ENCODE measurements at regions not wholly inside any gene's neighbourhood (a gene's known extent, or its start where the extent isn't known, plus 50 kb on each side); places are given as distances from the start of the nearest gene placed in this dataset.
A peak's percentile ranks its signal among the peaks of the same experiment; 100 is the strongest.

- no peaks in the 10 kb centered on the region for H3F3A ChIP-seq (ENCODE audit: insufficient read depth, low read length)
- H3K27ac ChIP-seq (ENCODE audit: low read depth, low read length, poor library complexity, severe bottlenecking), result no peak overlapping the region
- TF ChIP-seq EZH2 (IDR thresholded peaks at IDR 0.05; ENCODE audit: borderline replicate concordance, low read length), result no peak
- no peak for TF ChIP-seq CTCF (IDR thresholded peaks at IDR 0.05; ENCODE audit: low read length)
- no peak overlapping the region for H3K4me2 ChIP-seq (ENCODE audit: low read length)
- H3K27me3 ChIP-seq (ENCODE audit: insufficient read depth, low read length), result no peaks in the 10 kb centered on the region
- no peak overlapping the region for H3K4me3 ChIP-seq (ENCODE audit: low read depth, low read length, poor library complexity, severe bottlenecking)
- H3K9me2 ChIP-seq (ENCODE audit: low read depth, low read length), result no peaks in the 10 kb centered on the region
- no peaks in the 10 kb centered on the region for H3K36me3 ChIP-seq (ENCODE audit: insufficient read depth, low read length)
- no peak overlapping the region for H2AFZ ChIP-seq (ENCODE audit: low read length)
- H3K9ac ChIP-seq (ENCODE audit: low read length), result no peak overlapping the region
- no peaks in the 10 kb centered on the region for H3K79me2 ChIP-seq (ENCODE audit: insufficient read depth, low read length)
- no peaks in the 10 kb centered on the region for H3K9me3 ChIP-seq (ENCODE audit: low read length)
- peaks cover 3% of the 10 kb centered on the region for H3K4me1 ChIP-seq (ENCODE audit: insufficient read depth, low read length, severe bottlenecking)
- no peaks in the 10 kb centered on the region for H4K20me1 ChIP-seq (ENCODE audit: insufficient read depth, low read length)
Observed at GRCh38 chr7:28292834-28293526, 112.4 kb upstream of the JAZF1 start.

GRCh38 chr7:28293527-28293835, 112.9 kb upstream of the JAZF1 start:
- H4K20me1 ChIP-seq (ENCODE audit: insufficient read depth, low read length), result no peaks in the 10 kb centered on the region
- peaks cover 3% of the 10 kb centered on the region for H3K4me1 ChIP-seq (ENCODE audit: insufficient read depth, low read length, severe bottlenecking)
- no peak overlapping the region for H3K27ac ChIP-seq (ENCODE audit: low read depth, low read length, poor library complexity, severe bottlenecking)
- no peak overlapping the region for H3K9ac ChIP-seq (ENCODE audit: low read length)
- H3K27me3 ChIP-seq (ENCODE audit: insufficient read depth, low read length), result no peaks in the 10 kb centered on the region
- H3K4me3 ChIP-seq (ENCODE audit: low read depth, low read length, poor library complexity, severe bottlenecking), result no peak overlapping the region
- no peaks in the 10 kb centered on the region for H3K36me3 ChIP-seq (ENCODE audit: insufficient read depth, low read length)
- no peaks in the 10 kb centered on the region for H3K79me2 ChIP-seq (ENCODE audit: insufficient read depth, low read length)
- no peaks in the 10 kb centered on the region for H3F3A ChIP-seq (ENCODE audit: insufficient read depth, low read length)
- H3K9me2 ChIP-seq (ENCODE audit: low read depth, low read length), result no peaks in the 10 kb centered on the region
- no peak for TF ChIP-seq CTCF (IDR thresholded peaks at IDR 0.05; ENCODE audit: low read length)
- TF ChIP-seq EZH2 (IDR thresholded peaks at IDR 0.05; ENCODE audit: borderline replicate concordance, low read length), result no peak
- no peak overlapping the region for H2AFZ ChIP-seq (ENCODE audit: low read length)
- H3K4me2 ChIP-seq (ENCODE audit: low read length), result no peak overlapping the region
- no peaks in the 10 kb centered on the region for H3K9me3 ChIP-seq (ENCODE audit: low read length)

- no peaks in the 10 kb centered on the region for H3K79me2 ChIP-seq (ENCODE audit: insufficient read depth, low read length)
- no peak overlapping the region for H3K27ac ChIP-seq (ENCODE audit: low read depth, low read length, poor library complexity, severe bottlenecking)
- H3K9me3 ChIP-seq (ENCODE audit: low read length), result no peaks in the 10 kb centered on the region
- H3K4me2 ChIP-seq (ENCODE audit: low read length), result no peak overlapping the region
- H3K4me1 ChIP-seq (ENCODE audit: insufficient read depth, low read length, severe bottlenecking), result peaks cover 3% of the 10 kb centered on the region
- TF ChIP-seq CTCF (IDR thresholded peaks at IDR 0.05; ENCODE audit: low read length), result peak; percentile 84
- TF ChIP-seq EZH2 (IDR thresholded peaks at IDR 0.05; ENCODE audit: borderline replicate concordance, low read length), result no peak
- H3K4me3 ChIP-seq (ENCODE audit: low read depth, low read length, poor library complexity, severe bottlenecking), result no peak overlapping the region
- H3K36me3 ChIP-seq (ENCODE audit: insufficient read depth, low read length), result no peaks in the 10 kb centered on the region
- H2AFZ ChIP-seq (ENCODE audit: low read length), result no peak overlapping the region
- H4K20me1 ChIP-seq (ENCODE audit: insufficient read depth, low read length), result no peaks in the 10 kb centered on the region
- H3K27me3 ChIP-seq (ENCODE audit: insufficient read depth, low read length), result 0 out of 2 replicates have a peak, but pooled peaks cover 5% of the 10 kb centered on the region
- no peak overlapping the region for H3K9ac ChIP-seq (ENCODE audit: low read length)
- H3F3A ChIP-seq (ENCODE audit: insufficient read depth, low read length), result no peaks in the 10 kb centered on the region
- no peaks in the 10 kb centered on the region for H3K9me2 ChIP-seq (ENCODE audit: low read depth, low read length)
Observed at GRCh38 chr7:28296571-28297483, 115.5 kb upstream of the CREB5 start.
